Stimulated activated CD8-positive, alpha-beta memory T cell treated with anti-CD3 and anti-CD28 coated beads, Interleukin-4, amount 100 ng/mL, for 48 hours (primary cell): ENCODE measurements at regions not wholly inside any gene's neighbourhood (a gene's known extent, or its start where the extent isn't known, plus 50 kb on each side); places are given as distances from the start of the nearest gene placed in this dataset.
A peak's percentile ranks its signal among the peaks of the same experiment; 100 is the strongest.
"Not testable (repeated sequence)": the region's sequence is repeated elsewhere in the genome, so short reads cannot be mapped to it uniquely, and the experiment has no call there.

Experiments
- DNase-seq: peaks from one replicate; pipeline ENCODE4 v3.0.0-alpha.2; 2020

- peak; percentile 25 for DNase-seq
These were observed 115.5 kb upstream of the NCAM2 start for GRCh38 chr21:20882462-20883407.

DNA sequence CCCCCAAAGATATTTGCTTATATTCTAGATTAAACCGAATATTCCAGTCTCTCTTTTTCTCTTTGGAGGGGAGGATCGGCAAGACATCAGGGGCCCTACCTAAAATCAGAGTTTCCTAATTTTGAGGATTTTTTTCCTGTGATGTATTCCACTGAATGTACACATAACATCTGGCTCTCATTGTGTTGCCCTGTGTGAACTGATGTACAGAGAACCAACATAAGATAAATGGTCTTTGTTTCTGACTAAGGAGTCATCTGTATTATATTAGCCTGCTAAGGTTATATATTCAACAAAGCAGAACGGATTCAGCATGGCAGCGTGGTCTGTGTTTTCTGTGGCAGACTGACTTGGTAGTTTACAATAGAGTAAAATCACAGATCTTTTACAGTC lies 114.8 kb upstream of the NCAM2 start:
- no peak for DNase-seq

DNA sequence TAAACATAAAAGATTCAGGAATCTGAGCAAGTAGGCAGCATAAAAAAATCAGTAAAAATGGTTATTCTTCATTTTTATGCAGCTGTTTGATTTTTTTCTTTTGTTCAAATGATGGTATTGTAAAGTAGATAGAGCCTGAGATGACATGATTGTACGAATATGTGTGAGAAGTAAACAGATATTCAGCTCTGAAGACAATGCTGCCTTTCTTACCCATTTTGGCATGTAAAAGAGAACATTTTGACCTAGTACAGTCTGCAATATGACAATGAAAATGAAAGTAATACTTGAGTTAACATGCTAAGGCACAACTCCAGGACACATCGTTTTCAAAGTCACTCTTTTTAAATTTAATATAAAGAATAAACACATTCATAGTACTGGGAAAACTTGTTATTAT lies 95.7 kb upstream of the NCAM2 start:
- no peak for DNase-seq

DNA sequence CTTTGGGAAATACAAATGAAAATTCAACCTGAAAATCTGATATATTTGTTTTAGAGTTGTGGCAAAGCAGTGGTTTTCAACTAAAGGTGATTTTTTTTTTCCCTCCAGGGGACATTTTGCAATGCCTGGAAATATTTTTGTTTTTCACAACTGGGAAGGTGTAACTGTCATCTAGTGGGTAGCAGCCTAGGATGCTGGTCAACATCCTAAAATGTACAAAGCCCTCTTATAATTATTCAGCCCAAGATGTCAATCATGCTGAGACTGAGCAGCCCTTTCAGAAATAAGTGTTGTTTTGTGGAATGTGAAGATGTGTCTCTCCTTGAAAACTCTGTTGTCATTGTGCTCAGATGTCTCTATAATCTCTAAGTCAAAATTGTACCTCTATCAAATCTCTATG lies 95.2 kb upstream of the NCAM2 start:
- DNase-seq: no peak

DNA sequence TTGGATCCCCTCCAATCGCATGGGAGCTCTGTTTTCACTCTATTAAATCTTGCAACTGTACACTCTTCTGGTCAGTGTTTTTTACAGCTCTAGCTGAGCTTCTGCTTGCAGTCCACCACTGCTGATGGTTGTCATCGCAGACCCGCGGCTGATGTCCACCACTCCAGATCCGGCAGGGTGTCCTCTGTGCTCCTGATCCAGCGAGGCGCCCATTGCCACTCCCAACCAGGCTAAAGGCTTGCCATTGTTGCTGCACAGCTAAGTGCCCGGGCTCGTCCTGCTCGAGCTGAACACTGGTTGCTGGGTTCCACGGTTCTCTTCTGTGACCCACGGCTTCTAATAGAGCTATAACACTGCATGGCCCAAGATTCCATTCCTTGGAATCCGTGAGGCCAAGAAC lies 70.7 kb upstream of the NCAM2 start:
- DNase-seq: not testable (repeated sequence)

GRCh38 chr21:20942523-20942922 lies 55.7 kb upstream of the NCAM2 start:
- no peak for DNase-seq

DNA sequence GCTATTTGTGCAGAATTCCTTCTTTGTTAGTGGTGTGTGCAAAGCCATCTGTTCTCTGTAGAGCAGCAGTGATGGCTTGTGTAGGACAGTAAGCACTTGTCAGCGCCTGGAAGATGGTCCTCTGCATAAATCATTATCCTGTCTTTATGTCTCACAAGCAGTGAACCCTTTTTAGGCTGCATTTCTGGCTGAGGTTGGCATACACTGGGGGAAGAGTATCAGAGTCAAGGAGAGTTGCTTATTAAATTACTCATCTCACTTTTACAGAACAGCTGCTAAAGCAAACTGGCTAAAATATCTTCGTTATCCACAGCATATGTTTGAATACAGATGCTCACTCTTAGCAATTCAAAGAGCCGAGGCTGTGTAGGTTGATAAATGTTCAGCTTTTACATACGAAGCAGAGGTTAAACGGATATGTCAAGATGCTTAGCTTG lies 54.6 kb upstream of the NCAM2 start:
- DNase-seq: no peak

DNA sequence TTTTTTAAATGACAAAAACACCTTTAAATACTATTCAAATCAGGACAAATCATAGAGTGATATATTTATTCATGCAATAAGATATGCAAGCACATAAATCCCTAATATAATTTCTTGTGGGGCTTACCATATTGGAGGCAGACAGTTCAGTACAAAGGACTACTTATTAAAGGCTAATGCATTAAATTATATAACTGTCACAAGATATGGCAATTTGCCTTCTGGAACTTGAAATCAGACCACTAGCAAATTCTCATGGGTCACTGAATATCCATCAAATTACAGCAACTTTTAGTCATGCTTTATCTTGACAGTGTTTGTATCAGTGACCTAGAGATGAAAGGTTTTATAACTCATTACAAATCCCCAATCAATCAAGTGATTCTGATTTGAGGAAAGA lies 54.1 kb upstream of the NCAM2 start:
- no peak for DNase-seq

- DNase-seq: no peak
These were observed 51.5 kb upstream of the NCAM2 start for GRCh38 chr21:20946701-20947100.
